H9 (cell line): ENCODE measurements at regions not wholly inside any gene's neighbourhood (a gene's known extent, or its start where the extent isn't known, plus 50 kb on each side); places are given as distances from the start of the nearest gene placed in this dataset.

ENCODE experiments used
- DNase-seq: peaks from one replicate; pipeline ENCODE4 v3.0.0-alpha.2; 2017
- H2AFZ ChIP-seq: one replicate; pipeline ENCODE4 v1.6.1; 2013; ENCODE audit warnings: mild to moderate bottlenecking, low read length, control low read depth, moderate library complexity
- H2AK5ac ChIP-seq: 2 replicates; pipeline ENCODE4 v1.6.1; 2013; ENCODE audit warnings: low read length, control low read depth, mixed read lengths; ENCODE audit not compliant: insufficient read length
- H2BK120ac ChIP-seq: one replicate; pipeline ENCODE4 v1.6.1; 2013; ENCODE audit warnings: low read depth, mild to moderate bottlenecking, low read length, control low read depth, inconsistent platforms; ENCODE audit not compliant: poor library complexity, severe bottlenecking
- H2BK12ac ChIP-seq: 2 replicates; pipeline ENCODE4 v1.6.1; 2013; ENCODE audit warnings: low read length, control low read depth, mixed read lengths, low read depth; ENCODE audit not compliant: insufficient read length
- H2BK15ac ChIP-seq: 2 replicates; pipeline ENCODE4 v1.6.1; 2013; ENCODE audit warnings: low read depth, low read length, control low read depth
- H2BK20ac ChIP-seq: one replicate; pipeline ENCODE4 v1.6.1; 2013; ENCODE audit warnings: low read depth, mild to moderate bottlenecking, low read length, control low read depth, inconsistent platforms; ENCODE audit not compliant: poor library complexity, severe bottlenecking
- H2BK5ac ChIP-seq: 2 replicates; pipeline ENCODE4 v1.6.1; 2013; ENCODE audit warnings: low read length, control low read depth, mixed read lengths; ENCODE audit not compliant: insufficient read length
- H3K14ac ChIP-seq: 2 replicates; pipeline ENCODE4 v1.6.1; 2013; ENCODE audit warnings: low read length, control low read depth; ENCODE audit not compliant: insufficient read depth
- H3K18ac ChIP-seq: 2 replicates; pipeline ENCODE4 v1.6.1; 2013; ENCODE audit warnings: low read depth, mild to moderate bottlenecking, mixed read lengths, low read length, control low read depth; ENCODE audit not compliant: insufficient read length
- H3K23ac ChIP-seq: 2 replicates; pipeline ENCODE4 v1.6.1; 2013; ENCODE audit warnings: low read length, control low read depth, mixed read lengths, low read depth; ENCODE audit not compliant: insufficient read length
- H3K23me2 ChIP-seq: 2 replicates; pipeline ENCODE4 v1.6.1; 2013; ENCODE audit warnings: low read depth, mild to moderate bottlenecking, mixed read lengths, low read length, control low read depth; ENCODE audit not compliant: insufficient read length, poor library complexity, severe bottlenecking
- H3K27ac ChIP-seq: 2 replicates; pipeline ENCODE4 v1.5.1; 2013; ENCODE audit warnings: low read length, control low read depth, mixed read lengths, low read depth; ENCODE audit not compliant: insufficient read length
- H3K27me3 ChIP-seq: 2 replicates; pipeline ENCODE4 v1.6.1; 2013; ENCODE audit warnings: low read length, control low read depth, inconsistent platforms; ENCODE audit not compliant: insufficient read depth
- H3K4ac ChIP-seq: 2 replicates; pipeline ENCODE4 v1.6.1; 2013; ENCODE audit warnings: low read depth, mild to moderate bottlenecking, control low read depth, inconsistent platforms, low read length, moderate library complexity
- H3K4me1 ChIP-seq: 2 replicates; pipeline ENCODE4 v1.6.1; 2013; ENCODE audit warnings: low read length, control low read depth, inconsistent platforms; ENCODE audit not compliant: insufficient read depth
- H3K4me2 ChIP-seq: 2 replicates; pipeline ENCODE4 v1.6.1; 2013; ENCODE audit warnings: low read length, control low read depth, mixed read lengths; ENCODE audit not compliant: insufficient read length, insufficient read depth
- H3K56ac ChIP-seq: 2 replicates; pipeline ENCODE4 v1.6.1; 2013; ENCODE audit warnings: low read depth, mild to moderate bottlenecking, mixed read lengths, low read length, control low read depth; ENCODE audit not compliant: insufficient read length
- H3K79me1 ChIP-seq: 2 replicates; pipeline ENCODE4 v1.6.1; 2013; ENCODE audit warnings: low read depth, mild to moderate bottlenecking, moderate library complexity, low read length, control low read depth, inconsistent platforms; ENCODE audit not compliant: insufficient read depth, poor library complexity, severe bottlenecking
- H3K79me2 ChIP-seq: 2 replicates; pipeline ENCODE4 v1.6.1; 2013; ENCODE audit warnings: low read length, control low read depth, inconsistent platforms; ENCODE audit not compliant: insufficient read depth
- H3K9ac ChIP-seq: 2 replicates; pipeline ENCODE4 v1.6.1; 2013; ENCODE audit warnings: low read length, control low read depth, mixed read lengths; ENCODE audit not compliant: insufficient read length; ENCODE audit errors: extremely low read depth
- H3K9me3 ChIP-seq: one replicate; pipeline ENCODE4 v1.6.1; 2013; ENCODE audit warnings: low read depth, low read length, inconsistent platforms; ENCODE audit not compliant: control insufficient read depth
- H3T11ph ChIP-seq: one replicate; pipeline ENCODE4 v1.6.1; 2013; ENCODE audit warnings: mild to moderate bottlenecking, low read length, control low read depth, inconsistent platforms
- H4K20me1 ChIP-seq: one replicate; pipeline ENCODE4 v1.6.1; 2013; ENCODE audit not compliant: control insufficient read depth, insufficient read length, insufficient read depth
- H4K5ac ChIP-seq: 2 replicates; pipeline ENCODE4 v1.6.1; 2013; ENCODE audit warnings: low read depth, mild to moderate bottlenecking, mixed read lengths, low read length, control low read depth; ENCODE audit not compliant: insufficient read length
- H4K8ac ChIP-seq: replicated peaks from 2 replicates; pipeline ENCODE4 v1.6.1; 2013; ENCODE audit warnings: low read length, control low read depth, mixed read lengths, low read depth; ENCODE audit not compliant: insufficient read length
- H4K91ac ChIP-seq: 2 replicates; pipeline ENCODE4 v1.6.1; 2013; ENCODE audit warnings: low read depth, mild to moderate bottlenecking, moderate library complexity, mixed read lengths, low read length, control low read depth; ENCODE audit not compliant: insufficient read length
- H3K27ac Mint-ChIP-seq, 3 experiments: 2 replicates in 2 of 3; 3 replicates in 1 of 3; pipeline ENCODE4 v1.8.0; 2020 to 2021; ENCODE audit warnings: mixed read lengths in 3 of 3, mild to moderate bottlenecking in 1 of 3, moderate library complexity in 1 of 3
- H3K27me3 Mint-ChIP-seq: 2 replicates; pipeline ENCODE4 v1.8.0; 2021; ENCODE audit warnings: low read depth, mild to moderate bottlenecking, moderate library complexity, mixed read lengths
- H3K36me3 Mint-ChIP-seq, 3 experiments: 2 replicates in 2 of 3; 3 replicates in 1 of 3; pipeline ENCODE4 v1.8.0; 2020 to 2021; ENCODE audit warnings: low read depth in 3 of 3, mixed read lengths in 3 of 3; ENCODE audit not compliant: insufficient read depth in 1 of 3
- H3K4me1 Mint-ChIP-seq, 2 experiments: 2 replicates each; pipeline ENCODE4 v1.8.0; 2020; ENCODE audit warnings: mixed read lengths in 2 of 2
- H3K4me3 Mint-ChIP-seq, 2 experiments: 2 replicates in 1 of 2; 3 replicates in 1 of 2; pipeline ENCODE4 v1.8.0; 2020 to 2021; ENCODE audit warnings: mild to moderate bottlenecking in 2 of 2, mixed read lengths in 2 of 2, moderate library complexity in 1 of 2
- H3K9me3 Mint-ChIP-seq, 2 experiments: 2 replicates in 1 of 2; 3 replicates in 1 of 2; pipeline ENCODE4 v1.8.0; 2020; ENCODE audit warnings: mild to moderate bottlenecking in 2 of 2, mixed read lengths in 2 of 2, moderate library complexity in 1 of 2
- CTCF ChIP-seq: fragments of 200-600 bp; sonication (generic); conservative IDR thresholded peaks from 3 replicates; pipeline ENCODE4 v1.8.0; 2021; ENCODE audit warnings: antibody characterized with exemption, mild to moderate bottlenecking

- H3K56ac ChIP-seq, result no peak overlapping the region
- no peaks in the 10 kb centered on the region for H3K9me3 ChIP-seq
- H4K5ac ChIP-seq, result no peak overlapping the region
- no peak overlapping the region for H2AFZ ChIP-seq
- no peaks in the 10 kb centered on the region; the same call in 1 of the 2 replicates for H3K4me1 ChIP-seq
- no peak overlapping the region for H3K4me2 ChIP-seq
- H3K23ac ChIP-seq, result no peak overlapping the region
- H3K27me3 ChIP-seq, result no peaks in the 10 kb centered on the region
- no peak overlapping the region for H4K91ac ChIP-seq
- H2BK20ac ChIP-seq, result no peak overlapping the region
- H3K9ac ChIP-seq, result no peak overlapping the region
- H3K27me3 Mint-ChIP-seq, result no peaks in the 10 kb centered on the region
- H3K9me3 Mint-ChIP-seq, result no peaks in the 10 kb centered on the region
- H3K36me3 Mint-ChIP-seq, result no peaks in the 10 kb centered on the region
- no peaks in the 10 kb centered on the region for H4K20me1 ChIP-seq
- no peak overlapping the region for H3K4ac ChIP-seq
- no peak overlapping the region for H2AK5ac ChIP-seq
- TF ChIP-seq CTCF, result no peak
- no peak overlapping the region for H2BK120ac ChIP-seq
- peaks cover 4 to 11% of the 10 kb centered on the region in 2 experiments; a peak in 2 of 4 replicates for H3K4me1 Mint-ChIP-seq
- no peak overlapping the region for H3K18ac ChIP-seq
- no peak overlapping the region for H3T11ph ChIP-seq
- no peaks in the 10 kb centered on the region for H3K79me1 ChIP-seq
- H3K27ac Mint-ChIP-seq, result no peak overlapping the region
- H4K8ac ChIP-seq, result no peak overlapping the region
- H3K27ac ChIP-seq, result no peak overlapping the region
- no peak for DNase-seq
- H3K14ac ChIP-seq, result no peak overlapping the region
- H3K4me3 Mint-ChIP-seq, result no peak overlapping the region
- H3K79me2 ChIP-seq, result no peaks in the 10 kb centered on the region
- H3K23me2 ChIP-seq, result no peaks in the 10 kb centered on the region
- H2BK12ac ChIP-seq, result no peak overlapping the region
- H2BK15ac ChIP-seq, result no peak overlapping the region
- no peak overlapping the region for H2BK5ac ChIP-seq
Measured at GRCh38 chr11:127766734-127767133, 766.2 kb upstream of the KIRREL3 start.
